Activated CD4-positive, CD25-positive, alpha-beta regulatory T cell (primary cell): ENCODE measurements at regions not wholly inside any gene's neighbourhood (a gene's known extent, or its start where the extent isn't known, plus 50 kb on each side); places are given as distances from the start of the nearest gene placed in this dataset.
"Not testable (repeated sequence)": the region's sequence is repeated elsewhere in the genome, so short reads cannot be mapped to it uniquely, and the experiment has no call there.

Experiments used
- DNase-seq, 4 experiments: peaks; one replicate each; lab custom pipeline; 2025; lab: John Stamatoyannopoulos, UW

DNA sequence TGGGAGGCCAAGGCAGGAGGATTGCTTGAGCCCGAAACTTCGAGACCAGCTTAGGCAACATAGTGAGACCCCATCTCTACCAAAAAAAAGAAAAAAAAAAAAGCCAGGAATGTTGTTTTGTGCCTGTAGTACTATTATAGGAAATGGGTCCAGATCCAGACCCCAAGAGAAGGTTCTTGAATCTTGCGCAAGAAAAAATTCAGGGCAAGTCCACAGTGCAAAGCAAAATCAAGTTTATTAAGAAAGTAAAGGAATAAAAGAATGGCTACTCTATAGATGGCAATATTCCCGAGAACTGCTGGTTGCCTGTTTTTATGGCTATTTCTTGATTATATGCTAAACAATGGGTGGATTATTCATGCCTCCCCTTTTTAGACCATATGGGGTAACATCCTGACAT, 51.2 kb upstream of the RDX start:
- DNase-seq, result no peak

DNA sequence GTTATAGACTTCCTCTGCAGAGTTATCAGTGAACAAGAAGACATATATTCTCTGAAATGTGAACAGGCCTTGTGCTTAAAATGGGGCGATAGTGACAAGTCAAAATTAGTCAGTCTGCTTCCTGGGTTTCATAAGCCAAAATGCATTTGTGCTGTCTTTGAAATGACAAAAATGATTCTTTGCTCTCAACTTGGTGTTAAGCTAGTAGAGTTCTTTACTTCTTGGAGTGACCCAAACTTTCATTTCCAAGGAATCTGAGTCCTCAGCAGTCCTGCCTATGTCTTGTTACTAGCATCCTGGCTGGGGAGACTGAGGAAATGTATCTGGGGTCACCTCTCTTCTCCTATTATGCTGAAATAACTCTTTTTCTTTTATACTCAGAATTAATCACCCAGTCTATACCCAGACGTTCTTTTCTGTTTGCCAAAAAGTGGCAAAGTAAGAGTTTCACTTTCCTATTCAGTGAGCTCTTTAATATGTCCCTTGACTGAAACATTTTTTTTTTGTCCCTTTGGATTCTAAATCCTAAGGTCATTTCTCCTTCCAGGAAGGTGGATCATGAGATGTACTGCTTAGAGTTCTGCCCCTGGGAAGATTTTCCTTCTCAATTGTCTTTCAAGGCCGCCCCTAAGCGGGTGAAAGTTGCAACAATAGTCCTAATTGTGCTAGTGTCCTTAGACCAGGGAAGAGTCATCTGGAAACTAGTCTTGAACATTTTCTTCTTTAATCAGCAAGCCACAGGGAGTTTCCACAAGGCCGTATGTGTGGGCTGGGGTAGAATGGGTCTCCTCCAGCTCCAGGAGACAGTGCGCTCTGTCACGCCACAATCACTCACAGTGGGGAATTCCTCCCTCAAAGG, 53.0 kb upstream of the RDX start:
- DNase-seq, result peak in 2 of 4 experiments; percentile 30 to 49

DNA sequence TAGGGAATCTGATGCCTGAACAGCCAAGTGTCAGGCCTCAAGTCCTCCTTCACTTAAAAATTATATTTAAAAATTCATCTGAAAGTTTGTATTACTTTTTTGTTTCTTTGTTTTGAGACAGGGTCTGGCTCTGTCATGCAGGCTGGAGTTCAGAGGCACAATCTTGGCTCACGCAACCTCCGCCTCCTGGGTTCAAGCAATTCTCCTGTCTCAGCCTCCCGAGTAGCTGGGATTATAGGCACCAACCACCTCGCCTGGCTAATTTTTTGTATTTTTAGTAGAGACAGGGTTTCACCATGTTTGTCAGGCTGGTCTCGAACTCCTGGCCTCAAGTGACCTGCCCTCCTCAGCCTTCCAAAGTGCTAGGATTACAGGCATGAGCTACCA, 53.6 kb upstream of the RDX start:
- not testable (repeated sequence) for DNase-seq

DNA sequence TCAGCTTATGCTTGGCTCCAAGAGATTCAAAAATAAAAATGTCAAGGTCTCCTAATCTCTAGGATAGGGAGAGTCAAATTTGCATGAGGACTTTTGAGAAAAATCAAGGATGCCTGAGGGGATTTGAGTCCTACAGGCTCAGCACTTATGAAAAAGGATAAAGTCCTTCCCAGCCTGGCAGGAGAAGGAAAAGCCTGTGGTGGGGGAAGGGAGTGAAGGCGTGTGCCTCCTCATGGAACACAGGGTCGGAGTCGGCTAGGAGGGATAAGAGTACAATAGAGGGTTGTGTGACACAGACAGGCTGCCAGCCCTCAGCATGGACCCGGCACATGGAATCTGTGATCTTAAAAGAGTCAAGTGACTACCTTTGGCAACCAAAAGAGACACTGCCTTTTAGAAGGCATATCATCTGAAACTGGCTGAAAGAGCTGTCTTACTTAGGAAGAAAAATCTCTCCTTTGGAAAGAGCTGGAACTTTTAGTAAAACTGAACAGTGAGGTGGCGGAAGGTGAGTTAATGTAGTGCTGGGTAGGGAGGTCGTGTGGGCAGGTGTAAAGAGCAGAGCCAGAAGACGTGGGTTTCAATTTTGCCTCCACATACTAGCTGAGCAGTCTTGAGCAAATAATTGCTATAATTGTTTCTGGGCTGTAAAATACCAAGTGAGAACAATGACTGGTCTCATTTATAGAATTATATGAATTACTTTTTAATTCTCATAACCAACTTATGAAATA, 58.8 kb upstream of the RDX start:
- DNase-seq, result no peak

DNA sequence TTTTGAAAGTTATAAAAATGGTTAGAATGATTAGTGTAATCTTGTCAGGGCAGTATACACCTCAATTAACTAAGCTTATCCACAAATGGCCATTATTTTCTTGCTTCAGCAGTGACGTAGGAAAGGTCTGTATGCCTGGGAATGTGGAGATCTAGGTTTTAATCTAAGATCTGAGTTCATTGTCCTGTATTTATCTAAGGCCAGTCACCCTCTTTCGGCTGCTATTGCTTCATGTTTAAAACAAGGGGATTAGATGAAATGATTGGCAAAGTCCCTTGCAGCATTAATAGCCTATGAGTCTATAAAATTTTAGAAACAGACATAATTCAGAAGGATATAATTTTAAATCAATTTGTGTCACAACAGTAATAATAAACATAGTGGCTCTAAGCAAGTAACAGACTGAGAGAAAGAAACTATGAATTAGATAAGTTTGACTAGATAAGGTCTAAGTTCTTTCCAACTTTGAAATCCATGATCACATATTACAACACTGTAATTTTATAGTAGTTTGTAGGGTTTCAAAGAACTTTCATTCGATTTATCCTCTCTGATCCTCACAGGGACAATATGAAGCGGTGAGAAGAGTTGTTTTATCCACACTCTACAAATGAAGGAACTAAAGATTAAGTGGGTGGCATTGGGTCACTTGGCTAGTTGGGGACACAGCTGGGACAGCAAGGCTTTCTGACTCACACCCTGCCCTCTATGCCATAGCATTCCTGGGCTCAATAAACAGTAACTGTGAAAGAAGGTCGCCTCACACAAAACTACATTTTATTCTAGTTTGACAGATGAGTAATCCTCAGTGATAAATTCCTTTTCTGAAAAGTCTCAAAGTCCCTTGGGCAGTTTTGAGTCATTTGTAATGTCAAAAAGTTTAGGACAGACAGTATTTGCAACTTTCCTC, 60.6 kb upstream of the RDX start:
- DNase-seq, result no peak

DNA sequence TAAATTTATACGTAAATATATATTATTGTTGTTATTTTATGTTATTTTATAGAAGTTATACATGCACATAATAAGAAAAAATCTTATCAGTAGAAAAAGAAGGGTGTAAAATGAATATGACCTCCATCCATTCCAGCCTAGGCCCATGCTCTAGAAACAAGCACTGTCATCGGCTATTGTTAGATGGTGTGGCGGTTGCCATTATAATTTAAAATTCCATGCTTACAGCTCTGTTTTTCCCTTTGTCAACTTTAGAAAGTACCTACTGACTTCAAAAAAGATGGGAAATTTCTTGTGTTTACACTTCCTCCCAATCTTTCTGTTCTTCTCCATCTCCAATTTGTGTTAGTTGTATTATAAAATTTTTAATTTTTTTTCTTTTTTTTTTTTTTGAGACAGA, 61.9 kb upstream of the RDX start:
- DNase-seq, result no peak

DNA sequence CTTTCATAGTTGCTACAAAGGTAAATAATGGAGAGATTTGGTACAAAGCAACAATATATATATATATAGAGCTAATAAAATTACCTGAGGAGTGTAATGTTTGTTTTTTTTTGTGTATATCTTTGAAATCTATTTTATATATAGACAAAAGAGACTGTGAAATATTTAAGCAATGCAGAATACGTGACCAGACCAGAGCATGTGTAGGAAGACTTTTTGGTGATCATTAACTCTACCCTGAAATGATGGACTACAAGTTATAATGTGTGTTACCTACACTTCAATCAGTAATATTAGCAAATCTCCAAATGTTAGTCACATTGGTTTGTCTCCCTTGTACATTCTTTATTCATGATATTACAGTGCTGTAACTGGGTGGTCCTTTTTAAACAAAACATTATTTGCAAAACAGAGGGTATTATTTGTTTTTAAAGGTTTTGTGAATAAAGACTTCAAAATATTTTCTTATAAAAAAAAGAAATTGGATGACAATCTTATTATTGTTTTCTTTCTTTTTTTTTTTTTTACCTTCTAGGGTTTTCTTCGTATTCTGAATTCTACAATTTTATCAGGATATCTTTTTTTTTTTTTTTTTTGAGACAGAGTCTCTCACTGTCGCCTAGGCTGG, 64.5 kb upstream of the RDX start:
- not testable (repeated sequence) for DNase-seq

DNA sequence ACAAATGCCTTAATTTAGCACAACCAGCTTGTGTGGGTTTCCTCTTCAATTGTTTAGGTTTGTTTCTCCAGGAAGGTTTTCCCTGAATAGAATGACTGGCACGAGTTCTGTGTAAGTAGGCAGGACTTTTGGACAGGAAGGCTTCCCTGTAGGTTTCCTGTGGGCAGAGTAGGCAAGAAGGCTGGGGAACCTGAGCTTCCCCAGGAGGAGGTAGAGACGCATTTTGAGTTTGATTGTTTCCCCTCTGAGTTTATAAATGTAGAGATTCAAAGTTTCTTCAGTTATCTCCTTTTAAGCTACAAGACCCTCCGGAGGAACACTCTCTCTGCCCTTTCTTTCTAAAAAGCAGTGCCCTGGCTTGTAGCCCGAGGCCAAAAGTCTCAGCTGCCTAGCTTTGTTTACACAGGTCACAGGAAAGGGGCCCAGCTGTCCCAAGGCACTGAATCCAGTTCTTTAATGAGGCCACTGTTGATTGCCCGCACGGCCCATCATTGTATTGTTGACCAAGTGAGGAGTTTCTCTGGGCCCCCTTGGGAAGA, 66.6 kb upstream of the RDX start:
- no peak for DNase-seq

DNA sequence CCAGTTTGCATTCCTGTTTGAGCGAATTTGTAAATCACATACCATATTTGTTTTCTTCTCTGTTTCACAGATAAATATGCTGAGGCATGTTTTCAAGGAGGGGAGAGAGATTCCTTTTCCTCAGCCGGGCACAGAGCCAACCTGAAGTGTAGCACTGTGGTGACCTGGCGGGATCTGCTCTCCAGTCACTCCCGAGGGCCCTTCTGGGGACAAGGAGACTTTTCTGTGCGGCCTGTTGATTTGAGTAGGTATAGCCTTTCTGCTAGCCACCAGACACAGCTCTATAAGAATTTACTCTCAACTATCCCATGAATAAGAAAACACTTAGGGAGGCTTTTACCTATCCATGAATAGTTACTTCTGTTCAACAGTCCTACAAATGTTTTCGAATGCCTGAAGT, 63.5 kb upstream of the FDX1 start:
- no peak for DNase-seq

DNA sequence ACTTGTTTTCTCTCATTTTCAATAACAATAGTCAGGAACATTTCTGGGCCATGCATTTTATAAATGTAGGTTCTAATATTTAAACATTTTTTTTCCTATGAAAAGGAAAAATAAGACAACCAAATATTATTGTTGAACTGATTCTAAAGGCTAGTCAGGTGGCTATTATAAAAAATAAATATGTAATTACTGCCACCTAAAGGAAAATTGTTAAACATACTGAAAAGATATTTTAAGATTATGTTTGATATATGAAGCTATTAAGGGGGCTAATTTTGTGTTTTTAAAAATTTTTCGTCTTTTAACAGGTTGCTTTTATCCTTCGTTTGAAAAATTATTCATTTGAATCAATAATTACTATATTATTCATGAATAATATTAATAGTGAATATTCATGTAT, 62.2 kb upstream of the FDX1 start:
- no peak for DNase-seq

DNA sequence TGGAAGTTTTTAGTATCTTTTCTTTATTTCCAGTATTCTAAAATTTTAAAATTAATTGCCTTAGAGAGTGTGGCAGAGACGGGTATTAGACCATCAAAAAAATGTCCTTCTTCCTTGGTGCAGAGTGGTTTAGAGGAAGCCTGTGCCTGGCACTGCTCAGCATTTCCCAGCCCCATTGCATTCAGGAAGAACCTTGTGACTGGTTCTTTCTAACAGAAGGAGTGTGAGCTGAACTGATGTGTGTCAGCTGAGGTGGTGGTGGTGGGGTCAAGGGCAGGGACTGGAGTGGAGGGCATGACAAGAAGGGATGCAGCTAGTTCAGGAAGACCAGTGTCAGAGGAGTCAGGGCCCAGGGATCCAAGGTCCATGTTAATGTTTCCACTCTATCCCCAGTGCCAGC, 58.7 kb upstream of the FDX1 start:
- no peak for DNase-seq

DNA sequence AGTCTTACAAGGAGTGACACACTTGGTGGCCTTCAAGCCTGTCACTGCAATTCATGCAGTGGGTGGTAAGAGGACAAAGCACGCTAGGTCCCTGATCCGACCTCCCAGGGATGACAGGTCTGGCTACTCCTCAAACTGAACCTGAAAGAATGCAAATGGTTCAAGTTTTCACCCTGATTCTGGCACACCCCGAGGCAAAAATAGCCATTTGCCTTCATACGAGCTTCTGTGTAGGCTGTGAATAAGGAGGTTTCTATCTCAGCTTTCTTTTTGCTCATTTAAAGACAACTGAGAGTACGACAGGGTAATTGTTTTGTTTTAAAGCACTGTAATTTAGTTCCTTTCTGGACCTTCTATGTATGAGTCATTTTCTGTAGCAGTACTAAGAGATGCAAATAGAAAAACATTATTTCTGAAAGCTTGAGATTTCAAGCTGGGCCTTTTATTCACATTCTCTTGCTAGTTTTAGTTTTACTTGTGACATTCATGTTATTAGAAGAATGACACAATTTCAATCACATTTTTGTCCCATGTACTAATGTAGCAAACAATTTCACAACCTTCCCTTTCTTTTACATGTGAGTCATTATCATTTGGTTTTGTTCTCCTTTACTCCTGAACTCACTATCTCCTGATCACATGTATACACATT, 56.6 kb upstream of the FDX1 start:
- no peak for DNase-seq

DNA sequence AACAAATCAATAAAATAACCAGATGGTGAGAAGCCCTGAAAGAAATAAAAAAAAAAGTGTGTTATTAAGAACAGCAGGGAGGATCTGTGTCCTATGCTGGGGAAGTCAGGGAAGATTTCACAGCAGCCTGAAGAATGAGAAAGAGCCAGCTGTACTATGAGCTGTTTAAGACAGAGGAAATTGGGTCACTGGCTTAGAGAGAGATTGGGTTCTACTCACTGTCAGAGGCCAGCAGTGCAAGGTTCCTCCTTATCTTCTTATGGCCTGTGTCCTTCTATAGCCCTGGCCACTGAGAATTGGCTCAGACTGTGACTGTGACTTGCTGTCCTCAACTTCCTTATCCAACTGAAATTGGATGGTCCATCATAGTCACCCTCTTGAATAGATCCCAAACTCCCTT, 54.8 kb upstream of the FDX1 start:
- no peak for DNase-seq

DNA sequence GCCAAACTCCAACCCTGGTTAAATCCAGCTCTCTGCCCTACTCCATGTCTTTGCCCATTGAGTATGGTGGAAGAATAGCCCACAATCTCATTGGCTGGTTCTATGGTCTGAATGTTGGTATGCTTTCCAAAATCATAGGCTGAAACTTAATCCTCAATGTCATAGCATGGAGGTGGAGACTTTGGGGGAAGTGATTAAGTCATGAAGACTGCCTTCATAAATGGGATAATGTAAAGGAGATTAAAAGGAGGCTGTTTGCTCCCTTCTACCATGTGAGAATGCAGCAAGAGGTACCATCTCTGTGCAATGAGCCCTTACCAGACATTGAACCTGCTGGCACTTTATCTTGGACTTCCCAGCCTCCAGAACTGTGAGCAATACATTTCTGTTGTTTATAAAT, 54.4 kb upstream of the FDX1 start:
- DNase-seq, result no peak

DNA sequence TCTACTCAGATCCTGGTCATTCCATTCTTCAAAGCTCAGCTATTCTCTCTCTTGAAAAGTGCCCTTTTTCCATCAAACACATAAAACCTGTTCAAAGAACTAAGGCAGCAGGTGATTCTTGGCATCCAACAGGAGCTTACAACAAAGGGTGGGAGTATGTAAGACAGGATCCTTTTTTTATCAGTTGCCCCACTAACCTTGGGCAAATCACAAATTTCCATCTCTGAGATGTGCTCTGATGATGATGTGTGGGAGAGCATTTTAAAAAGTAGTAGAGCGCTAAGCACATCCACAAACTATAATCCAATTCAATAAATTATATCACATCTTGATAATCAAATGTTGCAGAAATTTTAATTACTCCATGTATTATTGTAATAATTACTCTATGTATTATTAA, 53.7 kb upstream of the FDX1 start:
- no peak for DNase-seq

DNA sequence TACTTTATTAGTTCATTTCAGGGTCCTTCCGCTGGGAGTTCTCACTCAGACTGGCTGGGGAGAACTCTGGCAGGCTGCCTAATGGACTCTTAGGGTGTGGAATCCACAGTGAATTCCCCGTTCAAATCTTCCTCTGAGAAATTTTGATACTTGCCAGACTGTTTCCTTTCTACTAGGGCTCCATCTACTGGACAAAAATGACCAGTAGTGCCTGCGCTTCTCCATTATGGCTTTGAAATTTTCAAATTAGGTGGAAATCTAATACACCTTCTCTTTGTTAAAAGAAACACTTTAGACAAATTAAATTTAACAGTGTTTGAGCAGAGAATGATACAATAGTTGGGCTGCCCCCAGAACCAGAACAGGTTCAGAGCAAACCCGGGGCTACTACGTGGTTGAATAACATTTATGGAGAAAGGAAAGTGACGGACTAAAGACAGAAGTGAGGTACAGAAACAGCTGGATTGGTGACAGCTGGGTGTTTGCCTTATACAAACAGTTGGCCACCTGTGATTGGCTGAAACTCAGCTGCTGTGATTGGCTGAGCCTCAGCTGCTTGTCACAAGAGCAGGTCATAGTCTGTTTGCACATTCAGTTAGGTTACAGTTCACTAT, 52.9 kb upstream of the FDX1 start:
- no peak for DNase-seq

DNA sequence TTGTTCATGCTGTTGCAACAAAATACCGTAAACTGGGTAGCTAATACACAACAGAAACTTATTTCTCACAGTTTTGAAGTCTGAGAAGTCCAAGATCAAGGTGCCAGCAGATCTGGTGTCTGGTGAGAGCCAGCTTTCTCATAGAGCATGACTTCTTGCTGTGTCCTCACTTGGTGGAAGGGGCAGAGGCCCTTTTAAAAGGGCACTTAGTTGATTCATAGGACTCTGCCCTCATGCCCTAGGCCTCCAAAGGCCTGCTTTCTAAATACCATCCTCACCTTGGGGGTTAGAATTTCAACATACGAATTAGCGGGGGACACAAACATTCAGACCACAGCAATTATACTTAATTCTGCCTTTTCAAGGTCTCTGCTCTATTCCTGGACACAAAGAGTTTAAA, 52.3 kb upstream of the FDX1 start:
- no peak for DNase-seq

DNA sequence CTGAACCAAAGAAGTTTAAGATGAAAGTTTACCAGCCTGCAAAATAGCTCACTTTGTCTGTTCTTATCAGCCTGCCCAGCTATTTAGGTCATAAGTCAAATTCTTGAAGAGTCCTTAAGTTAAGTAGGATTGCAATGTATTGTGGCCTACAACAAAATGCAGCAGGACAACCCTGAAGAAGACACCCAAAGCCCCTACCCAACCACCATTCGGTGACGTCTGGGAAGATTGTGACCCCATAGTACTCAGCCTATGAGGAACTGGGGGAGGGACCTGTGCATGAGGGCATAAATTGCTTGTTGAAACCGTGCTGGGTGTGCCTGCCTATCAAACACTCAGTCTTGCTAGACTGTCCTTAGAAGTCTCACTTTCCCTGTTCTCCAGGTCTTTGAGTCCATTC, 50.5 kb upstream of the FDX1 start:
- DNase-seq, result no peak

DNA sequence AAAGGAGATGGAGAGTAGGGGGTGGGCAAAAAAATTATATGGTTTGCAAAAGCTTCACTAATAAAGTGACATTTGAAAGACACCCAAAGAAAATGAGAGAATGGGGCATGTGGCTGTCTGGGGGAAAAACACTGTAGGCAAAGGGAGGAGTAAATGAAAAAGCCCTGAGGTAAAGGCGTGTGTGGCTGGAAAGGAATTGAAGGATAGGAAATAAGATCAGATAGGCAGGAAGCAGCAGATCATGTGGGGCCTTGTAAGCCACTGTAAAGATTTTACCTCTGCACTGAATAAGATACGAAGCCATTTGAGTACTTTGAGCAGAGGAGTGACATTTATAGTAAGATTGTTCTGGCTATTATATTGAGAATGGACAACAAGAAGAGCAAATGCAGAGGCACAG, 49.8 kb upstream of the FDX1 start:
- DNase-seq, result no peak
